WERI-Rb-1 (cell line): ENCODE measurements at regions not wholly inside any gene's neighbourhood (a gene's known extent, or its start where the extent isn't known, plus 50 kb on each side); places are given as distances from the start of the nearest gene placed in this dataset.

ENCODE experiments used
- DNase-seq: peaks from one replicate; pipeline ENCODE4 v3.0.0-alpha.2; 2020
- H3K27ac ChIP-seq: fragments of 250-450 bp; sonication (Bioruptor Pico); 2 replicates; pipeline ENCODE4 v1.5.1; 2020; ENCODE audit warnings: mild to moderate bottlenecking, moderate library complexity
- H3K27me3 ChIP-seq: fragments of 250-450 bp; sonication (Bioruptor Pico); 2 replicates; pipeline ENCODE4 v1.5.1; 2021; ENCODE audit warnings: mild to moderate bottlenecking, low read depth, moderate library complexity; ENCODE audit not compliant: insufficient read depth, severe bottlenecking
- H3K36me3 ChIP-seq: fragments of 250-450 bp; sonication (Bioruptor Pico); 2 replicates; pipeline ENCODE4 v1.5.1; 2020; ENCODE audit warnings: mild to moderate bottlenecking, moderate library complexity
- H3K4me3 ChIP-seq: 2 replicates; pipeline ENCODE4 v1.5.1; 2011; ENCODE audit warnings: low read depth, mild to moderate bottlenecking, control low read depth, low read length
- H3K9me3 ChIP-seq: fragments of 250-450 bp; sonication (Bioruptor Pico); 2 replicates; pipeline ENCODE4 v1.5.1; 2021; ENCODE audit warnings: mild to moderate bottlenecking, moderate library complexity; ENCODE audit not compliant: severe bottlenecking
- CTCF ChIP-seq: IDR thresholded peaks from 2 replicates; pipeline ENCODE4 v1.5.1; 2011; ENCODE audit warnings: low read depth, mild to moderate bottlenecking, control low read depth, inconsistent platforms, low read length

- H3K9me3 ChIP-seq: no peaks in the 10 kb centered on the region
- no peak for DNase-seq
- peaks cover 92% of the 10 kb centered on the region for H3K27me3 ChIP-seq
- no peak overlapping the region for H3K27ac ChIP-seq
- TF ChIP-seq CTCF: no peak
- no peak overlapping the region for H3K4me3 ChIP-seq
- no peaks in the 10 kb centered on the region for H3K36me3 ChIP-seq
Measured at GRCh38 chr13:111645598-111646455, 325.4 kb downstream of the TEX29 start.

GRCh38 chr13:111646456-111646855 is 326.0 kb downstream of the TEX29 start:
- no peak for TF ChIP-seq CTCF
- Histone ChIP-seq H3K9me3 (no peaks in the 10 kb centered on the region), H3K27ac (no peak overlapping the region), H3K27me3 (peaks cover 92% of the 10 kb centered on the region), H3K4me3 (no peak overlapping the region), H3K36me3 (no peaks in the 10 kb centered on the region)
- DNase-seq: no peak

GRCh38 chr13:111648885-111649284 is 328.4 kb downstream of the TEX29 start:
- H3K27me3 ChIP-seq: peaks cover 92% of the 10 kb centered on the region
- H3K9me3 ChIP-seq: peaks cover 2% of the 10 kb centered on the region
- TF ChIP-seq CTCF: no peak
- no peak overlapping the region for H3K27ac ChIP-seq
- DNase-seq: no peak
- no peaks in the 10 kb centered on the region for H3K36me3 ChIP-seq
- no peak overlapping the region for H3K4me3 ChIP-seq

GRCh38 chr13:111650626-111651025 is 330.2 kb downstream of the TEX29 start:
- H3K36me3 ChIP-seq: no peaks in the 10 kb centered on the region
- H3K9me3 ChIP-seq: peaks cover 2% of the 10 kb centered on the region
- DNase-seq: no peak
- peaks cover 92% of the 10 kb centered on the region for H3K27me3 ChIP-seq
- TF ChIP-seq CTCF: no peak
- no peak overlapping the region for H3K4me3 ChIP-seq
- no peak overlapping the region for H3K27ac ChIP-seq

GRCh38 chr13:111652676-111653075 is 332.2 kb downstream of the TEX29 start:
- H3K27ac ChIP-seq: no peak overlapping the region
- no peak overlapping the region for H3K4me3 ChIP-seq
- DNase-seq: no peak
- no peak for TF ChIP-seq CTCF
- H3K36me3 ChIP-seq: no peaks in the 10 kb centered on the region
- peaks cover 2% of the 10 kb centered on the region for H3K9me3 ChIP-seq
- peaks cover 88% of the 10 kb centered on the region for H3K27me3 ChIP-seq

GRCh38 chr13:111654531-111654930 is 334.1 kb downstream of the TEX29 start:
- TF ChIP-seq CTCF: no peak
- no peak for DNase-seq
- peaks cover 5% of the 10 kb centered on the region for H3K9me3 ChIP-seq
- H3K4me3 ChIP-seq: no peak overlapping the region
- H3K27ac ChIP-seq: no peak overlapping the region
- no peaks in the 10 kb centered on the region for H3K36me3 ChIP-seq
- H3K27me3 ChIP-seq: peaks cover 94% of the 10 kb centered on the region
